IPS-15b (cell line): ENCODE measurements at regions not wholly inside any gene's neighbourhood (a gene's known extent, or its start where the extent isn't known, plus 50 kb on each side); places are given as distances from the start of the nearest gene placed in this dataset.

ENCODE experiments used
- H3K27me3 ChIP-seq: one replicate; pipeline ENCODE4 v1.6.1; 2013; ENCODE audit warnings: low read length; ENCODE audit not compliant: control insufficient read depth, insufficient read depth
- H3K36me3 ChIP-seq: one replicate; pipeline ENCODE4 v1.6.1; 2013; ENCODE audit warnings: low read length; ENCODE audit not compliant: control insufficient read depth, insufficient read depth
- H3K4me1 ChIP-seq: one replicate; pipeline ENCODE4 v1.6.1; 2013; ENCODE audit warnings: mild to moderate bottlenecking, low read length; ENCODE audit not compliant: control insufficient read depth, insufficient read depth
- H3K4me3 ChIP-seq: one replicate; pipeline ENCODE4 v1.5.1; 2013; ENCODE audit warnings: low read depth, low read length
- H3K9ac ChIP-seq: one replicate; pipeline ENCODE4 v1.6.1; 2013; ENCODE audit warnings: low read depth, mild to moderate bottlenecking, low read length
- H3K9me3 ChIP-seq: one replicate; pipeline ENCODE4 v1.6.1; 2013; ENCODE audit warnings: mild to moderate bottlenecking, low read length; ENCODE audit not compliant: control insufficient read depth, insufficient read depth

DNA sequence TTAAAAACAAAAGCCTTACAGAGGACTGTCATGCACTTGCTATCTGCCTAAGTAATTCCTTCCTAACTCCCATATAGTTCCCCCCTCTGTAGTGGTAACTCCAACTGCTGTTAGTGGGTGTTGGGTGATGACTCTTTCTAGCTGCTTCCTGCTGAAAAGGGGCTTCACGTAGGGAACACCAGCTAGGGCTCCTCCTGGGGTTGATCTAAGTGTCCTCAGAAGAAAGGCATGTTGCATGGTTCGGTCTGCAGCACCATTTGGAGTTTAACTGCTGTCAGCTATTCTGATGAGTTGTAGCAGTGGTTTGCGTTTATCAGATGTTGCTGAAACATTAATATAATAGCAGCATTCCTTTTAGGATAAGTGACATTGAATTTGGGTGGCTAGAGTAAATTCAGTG, 281.9 kb upstream of the TUSC1 start:
- Histone ChIP-seq H3K9ac (no peak overlapping the region), H3K4me3 (no peak overlapping the region), H3K27me3 (peaks cover 9% of the 10 kb centered on the region), H3K4me1 (no peaks in the 10 kb centered on the region), H3K36me3 (no peaks in the 10 kb centered on the region), H3K9me3 (peaks cover 7% of the 10 kb centered on the region)

DNA sequence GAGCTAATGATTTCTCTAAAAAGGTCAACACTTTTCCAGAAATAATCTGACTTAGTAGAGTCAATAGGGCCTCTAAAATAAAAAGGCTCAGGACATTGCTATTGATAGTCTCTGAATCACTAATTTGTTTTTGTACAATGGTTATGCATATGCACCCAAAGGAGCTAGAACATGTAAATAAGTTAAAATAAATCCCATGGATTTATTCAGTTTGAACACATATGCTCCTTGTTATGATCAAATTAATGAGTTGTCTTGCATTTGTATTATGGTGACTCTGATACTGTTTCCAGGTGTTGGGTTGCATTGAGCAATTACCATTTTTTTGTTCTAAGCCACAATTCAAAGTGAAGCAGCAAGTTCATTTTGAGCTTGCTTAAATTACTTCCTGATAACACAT, 276.0 kb upstream of the TUSC1 start:
- H3K9ac ChIP-seq, result no peak overlapping the region
- no peaks in the 10 kb centered on the region for H3K4me1 ChIP-seq
- H3K36me3 ChIP-seq, result no peaks in the 10 kb centered on the region
- H3K4me3 ChIP-seq, result no peak overlapping the region
- no peaks in the 10 kb centered on the region for H3K9me3 ChIP-seq
- no peaks in the 10 kb centered on the region for H3K27me3 ChIP-seq

DNA sequence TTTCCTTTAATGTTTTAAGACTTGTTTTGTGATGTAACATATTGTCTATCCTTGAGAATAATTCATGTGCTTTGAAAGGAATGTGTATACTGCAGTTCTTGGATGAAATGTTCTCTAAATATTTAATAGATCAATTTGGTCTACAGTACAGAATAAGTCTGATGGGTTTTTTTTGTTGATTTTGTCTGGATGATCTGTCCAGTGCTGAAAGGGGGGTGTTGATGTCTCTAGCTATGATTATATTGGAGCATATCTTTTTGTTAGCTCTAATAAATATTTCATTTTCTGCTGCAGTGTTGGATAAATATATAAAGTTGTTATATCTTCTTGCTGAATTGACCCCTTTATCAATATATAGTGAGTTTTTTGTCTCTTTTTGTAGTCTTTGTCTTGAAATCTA, 269.9 kb upstream of the TUSC1 start:
- no peaks in the 10 kb centered on the region for H3K36me3 ChIP-seq
- H3K4me1 ChIP-seq, result no peaks in the 10 kb centered on the region
- no peaks in the 10 kb centered on the region for H3K9me3 ChIP-seq
- H3K4me3 ChIP-seq, result no peak overlapping the region
- H3K27me3 ChIP-seq, result no peaks in the 10 kb centered on the region
- H3K9ac ChIP-seq, result no peak overlapping the region

DNA sequence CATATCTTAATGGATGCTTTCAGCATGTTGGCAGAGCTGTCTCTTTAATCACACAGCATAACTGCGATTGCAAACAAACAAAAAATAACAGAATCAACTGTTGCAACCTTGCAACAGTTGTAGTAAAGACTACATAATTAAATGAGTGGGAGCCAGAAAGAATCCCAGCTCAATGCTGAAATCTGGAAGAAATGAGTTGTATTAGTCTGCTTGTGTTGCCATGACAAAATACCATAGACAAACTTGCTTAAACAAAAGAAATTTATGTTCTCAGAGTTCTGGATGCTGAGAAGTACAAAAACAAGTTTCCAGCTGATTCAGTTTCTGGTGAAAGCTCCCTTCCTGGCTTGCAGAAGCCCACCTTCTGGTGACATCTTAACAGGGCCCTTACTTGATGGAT, 260.9 kb upstream of the TUSC1 start:
- no peaks in the 10 kb centered on the region for H3K4me1 ChIP-seq
- H3K36me3 ChIP-seq, result no peaks in the 10 kb centered on the region
- H3K4me3 ChIP-seq, result no peak overlapping the region
- no peaks in the 10 kb centered on the region for H3K27me3 ChIP-seq
- H3K9me3 ChIP-seq, result no peaks in the 10 kb centered on the region
- H3K9ac ChIP-seq, result no peak overlapping the region

DNA sequence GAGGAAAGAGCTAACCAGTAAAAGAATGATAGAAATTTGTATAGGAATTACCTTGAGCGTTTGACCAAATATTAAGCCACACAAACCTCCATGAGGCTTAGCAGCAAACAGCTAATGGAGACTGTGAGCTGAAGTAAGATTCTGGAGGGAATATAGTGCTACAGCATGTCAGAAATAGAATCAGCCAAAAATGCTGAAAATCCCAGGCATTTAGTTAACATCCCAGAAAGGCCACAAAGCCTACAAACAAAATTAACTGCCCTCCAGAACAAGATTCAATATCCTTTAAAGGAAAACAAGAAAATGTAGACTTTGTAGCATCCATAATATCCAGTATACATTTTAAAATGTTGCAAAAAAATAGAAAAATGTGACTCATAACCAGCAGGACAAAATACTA, 257.8 kb upstream of the TUSC1 start:
- Histone ChIP-seq H3K36me3 (no peaks in the 10 kb centered on the region), H3K4me1 (no peaks in the 10 kb centered on the region), H3K27me3 (no peaks in the 10 kb centered on the region), H3K4me3 (no peak overlapping the region), H3K9me3 (no peaks in the 10 kb centered on the region), H3K9ac (no peak overlapping the region)

DNA sequence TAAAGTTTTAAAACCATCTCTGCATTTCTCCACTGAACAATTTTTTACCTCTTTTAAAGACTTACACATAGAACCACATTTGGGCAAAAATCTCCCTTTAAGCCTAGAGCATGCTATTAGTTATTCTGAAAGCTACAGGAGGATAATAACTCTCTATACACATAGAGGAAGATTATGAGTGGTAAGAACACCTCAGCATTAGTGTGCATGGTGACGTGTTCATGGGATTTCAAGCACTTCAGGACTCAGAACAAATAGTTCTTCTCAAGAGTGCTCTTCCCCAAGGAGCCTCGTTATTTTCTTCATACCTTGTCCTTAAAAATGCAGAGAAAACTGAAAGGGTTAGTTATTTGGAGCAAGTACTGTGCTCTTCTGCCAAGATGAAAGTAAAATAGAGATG, 256.9 kb upstream of the TUSC1 start:
- H3K9me3 ChIP-seq, result no peaks in the 10 kb centered on the region
- H3K27me3 ChIP-seq, result no peaks in the 10 kb centered on the region
- no peak overlapping the region for H3K9ac ChIP-seq
- H3K4me3 ChIP-seq, result no peak overlapping the region
- no peaks in the 10 kb centered on the region for H3K4me1 ChIP-seq
- no peaks in the 10 kb centered on the region for H3K36me3 ChIP-seq

DNA sequence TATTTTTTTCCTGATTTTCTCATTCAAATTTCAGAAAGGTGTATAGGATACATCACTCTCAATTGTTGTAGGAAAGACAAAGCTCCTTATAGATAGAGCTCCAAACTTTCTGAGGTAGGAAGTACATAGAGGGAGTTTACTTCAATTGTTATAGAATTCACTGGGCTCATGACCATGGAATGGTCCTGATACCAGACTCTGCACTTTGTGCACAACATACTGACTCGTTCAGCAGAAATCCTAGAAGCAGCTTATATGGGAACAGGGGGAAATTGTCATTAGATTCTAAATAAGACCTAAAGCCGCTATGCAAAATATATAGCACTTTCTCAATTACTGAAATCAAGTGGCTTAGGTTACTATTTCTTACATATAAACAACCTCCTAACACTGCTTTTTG, 240.5 kb upstream of the TUSC1 start:
- H3K9me3 ChIP-seq, result no peaks in the 10 kb centered on the region
- no peak overlapping the region for H3K4me3 ChIP-seq
- H3K27me3 ChIP-seq, result no peaks in the 10 kb centered on the region
- H3K9ac ChIP-seq, result no peak overlapping the region
- no peaks in the 10 kb centered on the region for H3K4me1 ChIP-seq
- H3K36me3 ChIP-seq, result no peaks in the 10 kb centered on the region

DNA sequence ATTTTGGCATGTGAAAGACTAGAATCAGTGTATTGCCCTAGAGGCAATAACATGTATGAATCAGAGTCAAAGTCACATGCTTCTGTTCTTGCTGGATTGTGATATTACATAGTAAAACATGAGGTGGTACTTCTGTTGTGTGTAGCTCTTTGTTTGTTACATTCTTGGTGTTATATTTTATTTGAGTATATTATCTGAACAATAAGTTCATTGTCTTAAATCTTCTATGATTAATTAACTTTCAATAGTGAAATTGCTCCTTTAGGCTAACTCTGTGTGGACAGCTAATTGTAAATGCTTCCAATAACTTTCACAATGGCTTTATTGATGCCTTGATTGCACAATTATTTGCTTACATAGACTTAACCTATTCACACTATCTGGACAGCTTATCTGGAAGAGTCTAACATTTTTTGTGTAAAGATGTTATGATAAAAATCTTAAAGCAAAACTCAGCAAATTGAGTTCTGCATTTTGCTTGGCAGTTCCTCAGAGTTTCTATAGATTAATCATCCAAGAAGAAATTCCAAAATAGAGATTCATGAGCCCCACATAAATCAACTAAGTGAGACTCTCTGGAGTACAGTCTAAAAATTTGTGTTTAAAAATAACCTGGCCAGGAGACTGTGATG, 239.6 kb upstream of the TUSC1 start:
- no peaks in the 10 kb centered on the region for H3K4me1 ChIP-seq
- H3K36me3 ChIP-seq, result no peaks in the 10 kb centered on the region
- H3K4me3 ChIP-seq, result no peak overlapping the region
- H3K27me3 ChIP-seq, result no peaks in the 10 kb centered on the region
- no peak overlapping the region for H3K9ac ChIP-seq
- H3K9me3 ChIP-seq, result no peaks in the 10 kb centered on the region

DNA sequence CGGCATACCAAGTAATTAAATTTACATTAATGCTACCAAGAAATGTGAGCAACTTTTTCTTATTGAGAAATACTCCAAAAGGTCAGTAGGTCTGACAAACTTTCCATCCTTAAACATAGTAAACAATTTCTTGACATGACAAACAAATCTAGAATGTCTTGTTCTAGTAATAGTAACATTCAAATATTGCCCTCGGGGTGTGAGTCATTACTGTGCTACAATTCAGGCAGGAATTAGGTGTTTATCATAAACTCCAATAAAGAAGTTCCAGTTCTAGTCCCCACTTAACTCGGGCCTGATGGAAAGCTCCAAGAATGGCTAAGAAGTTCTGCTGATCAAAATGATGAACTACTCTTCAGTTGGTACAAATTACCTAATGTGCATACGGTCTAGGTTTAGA, 235.6 kb upstream of the TUSC1 start:
- no peak overlapping the region for H3K4me3 ChIP-seq
- no peaks in the 10 kb centered on the region for H3K36me3 ChIP-seq
- no peak overlapping the region for H3K9ac ChIP-seq
- H3K4me1 ChIP-seq, result no peaks in the 10 kb centered on the region
- H3K27me3 ChIP-seq, result no peaks in the 10 kb centered on the region
- H3K9me3 ChIP-seq, result no peaks in the 10 kb centered on the region

DNA sequence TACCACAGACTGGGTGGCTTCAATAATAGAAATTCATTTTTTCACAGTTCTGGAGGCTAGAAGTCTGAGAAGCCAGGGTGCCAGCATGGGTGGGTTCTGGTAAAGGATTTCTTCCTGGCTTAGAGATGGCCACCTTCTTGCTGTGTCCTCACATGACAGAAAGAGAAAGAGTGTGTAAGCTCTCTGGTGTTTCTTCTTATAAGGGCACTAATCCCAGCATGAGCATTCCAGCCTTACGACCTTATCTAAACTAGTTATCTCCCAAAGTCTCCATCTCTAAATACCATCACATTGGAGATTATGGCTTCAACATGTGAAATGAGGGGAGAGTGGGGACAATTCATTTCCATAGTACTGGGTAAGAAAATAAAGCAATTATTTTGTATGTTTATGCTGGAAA, 226.5 kb upstream of the TUSC1 start:
- H3K4me3 ChIP-seq, result no peak overlapping the region
- no peaks in the 10 kb centered on the region for H3K9me3 ChIP-seq
- no peaks in the 10 kb centered on the region for H3K36me3 ChIP-seq
- H3K27me3 ChIP-seq, result no peaks in the 10 kb centered on the region
- no peaks in the 10 kb centered on the region for H3K4me1 ChIP-seq
- no peak overlapping the region for H3K9ac ChIP-seq

DNA sequence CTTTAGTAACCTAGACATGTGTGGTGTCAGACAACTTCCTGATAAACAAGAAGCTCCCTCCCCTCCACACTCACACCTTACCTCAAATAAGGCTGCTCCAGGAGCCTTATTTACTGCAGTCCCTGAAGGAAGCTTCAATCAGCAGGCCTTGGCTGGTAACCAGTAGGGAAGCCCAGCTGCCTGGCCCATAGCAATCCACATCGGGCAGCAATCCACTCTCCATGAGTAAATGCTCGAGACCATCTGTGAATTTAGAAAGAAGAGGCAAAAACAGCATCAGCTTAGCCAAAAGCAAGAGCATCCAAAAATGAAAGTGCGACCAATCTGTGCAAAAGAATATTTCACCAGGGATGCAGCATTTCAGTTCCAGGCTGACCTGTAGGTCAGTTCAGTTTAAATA, 213.3 kb upstream of the TUSC1 start:
- peaks cover 4% of the 10 kb centered on the region for H3K9me3 ChIP-seq
- no peak overlapping the region for H3K9ac ChIP-seq
- H3K27me3 ChIP-seq, result no peaks in the 10 kb centered on the region
- H3K36me3 ChIP-seq, result no peaks in the 10 kb centered on the region
- no peak overlapping the region for H3K4me3 ChIP-seq
- H3K4me1 ChIP-seq, result no peaks in the 10 kb centered on the region

DNA sequence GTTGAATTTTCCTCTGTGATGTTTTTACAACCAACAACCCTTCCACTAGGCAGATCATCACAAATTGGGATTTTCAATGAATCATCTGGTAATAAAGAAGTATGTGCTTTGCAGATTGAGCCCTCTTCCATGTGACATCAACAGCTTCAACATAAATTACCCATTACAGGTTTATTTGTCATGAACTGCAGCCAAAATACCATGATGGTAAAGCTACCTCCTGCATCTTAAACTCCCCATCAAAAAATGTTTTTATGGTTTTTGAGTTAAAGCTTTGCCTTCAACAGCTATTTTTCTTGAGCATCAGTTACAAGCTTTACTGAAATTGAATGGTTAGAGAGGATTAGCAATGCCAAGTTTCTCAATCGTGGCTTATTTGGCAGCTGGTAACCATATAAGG, 211.4 kb upstream of the TUSC1 start:
- no peak overlapping the region for H3K9ac ChIP-seq

DNA sequence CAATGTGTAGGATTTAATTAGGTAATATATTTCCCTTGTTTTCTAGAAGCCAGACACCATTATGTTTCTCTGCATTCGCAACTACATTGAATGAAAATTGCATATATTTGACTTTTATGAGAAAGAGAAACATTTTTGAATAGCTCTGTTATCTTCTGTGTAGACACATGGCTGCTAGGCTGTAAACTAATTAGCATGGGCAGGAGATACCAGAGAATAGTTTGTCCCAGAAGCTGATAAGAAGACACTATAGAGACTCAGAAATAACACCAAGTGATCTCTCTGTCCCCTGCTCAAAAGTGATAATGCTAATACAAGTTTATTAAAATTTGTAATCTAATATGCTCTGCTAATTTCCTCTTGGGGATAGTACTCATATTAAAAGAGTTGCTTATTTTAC, 198.0 kb upstream of the TUSC1 start:
- no peaks in the 10 kb centered on the region for H3K9me3 ChIP-seq

More for the DNA sequence above, 211.4 kb upstream of the TUSC1 start:
- Histone ChIP-seq H3K36me3 (no peaks in the 10 kb centered on the region), H3K9me3 (no peaks in the 10 kb centered on the region), H3K27me3 (no peaks in the 10 kb centered on the region), H3K4me1 (no peaks in the 10 kb centered on the region), H3K4me3 (no peak overlapping the region)

More for the DNA sequence above, 198.0 kb upstream of the TUSC1 start:
- no peak overlapping the region for H3K4me3 ChIP-seq
- H3K4me1 ChIP-seq, result no peaks in the 10 kb centered on the region
- H3K36me3 ChIP-seq, result no peaks in the 10 kb centered on the region
- no peak overlapping the region for H3K9ac ChIP-seq
- no peaks in the 10 kb centered on the region for H3K27me3 ChIP-seq
